SK-N-MC (cell line): ENCODE measurements at regions not wholly inside any gene's neighbourhood (a gene's known extent, or its start where the extent isn't known, plus 50 kb on each side); places are given as distances from the start of the nearest gene placed in this dataset.

Source experiments
- EZH2 ChIP-seq: fragments of 200-600 bp; sonication (generic); IDR thresholded peaks from one replicate; pipeline ENCODE4 v1.6.1; 2017; ENCODE audit warnings: antibody characterized with exemption
- POLR2AphosphoS5 ChIP-seq: IDR thresholded peaks from 2 replicates; pipeline ENCODE4 v1.6.1; 2012; ENCODE audit warnings: mild to moderate bottlenecking, low read depth, low read length, borderline replicate concordance

DNA sequence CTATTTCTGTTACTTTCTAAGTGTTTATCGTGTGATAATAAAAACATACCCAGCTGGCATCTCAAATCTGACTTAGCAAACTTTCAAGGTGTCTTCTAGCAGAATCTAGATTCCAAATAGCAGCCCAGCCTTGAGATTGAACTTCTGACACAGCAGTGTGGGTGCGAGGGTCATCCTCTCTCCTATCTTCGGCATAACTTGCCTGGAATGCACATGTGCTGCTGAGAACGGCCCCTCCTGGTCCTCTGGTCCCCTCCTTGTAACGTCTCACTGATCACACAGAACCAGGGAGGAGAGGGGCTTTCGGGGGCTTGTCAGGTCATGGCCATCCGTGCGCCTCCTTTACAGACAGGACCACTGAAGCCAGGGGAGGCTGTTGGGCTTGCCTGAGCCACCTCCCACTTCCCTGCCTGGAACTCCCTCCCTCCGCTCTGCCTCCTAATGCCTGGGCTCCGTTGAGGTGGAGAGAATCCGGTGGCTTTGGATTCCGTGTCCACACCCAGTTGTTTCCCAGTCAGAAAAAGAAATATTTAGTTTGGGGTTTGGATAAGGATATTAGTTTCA lies 344.4 kb upstream of the C2CD4B start:
- TF ChIP-seq EZH2 (no peak), POLR2AphosphoS5 (no peak)
